ENCODE measurements at regions not wholly inside any gene's neighbourhood (a gene's known extent, or its start where the extent isn't known, plus 50 kb on each side); places are given as distances from the start of the nearest gene placed in this dataset.

DNA sequence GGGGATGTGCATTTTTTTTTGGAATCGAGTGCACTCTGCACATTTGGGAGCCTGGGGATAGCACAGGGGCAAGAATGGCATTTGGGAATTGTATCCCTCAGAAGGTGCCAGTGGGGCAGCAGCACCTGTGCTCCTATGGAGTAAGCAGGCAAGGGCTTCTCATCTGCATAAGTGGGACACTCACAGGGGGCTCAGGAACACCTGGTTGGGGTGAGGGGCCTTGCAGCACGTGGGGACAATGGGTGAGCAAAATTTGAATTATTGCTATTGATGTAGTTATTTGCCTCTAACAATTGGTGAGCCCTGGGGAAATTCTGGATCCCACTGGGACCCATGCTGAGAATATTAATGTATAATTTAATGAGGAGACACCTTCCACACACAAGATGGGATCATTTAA is 274.2 kb downstream of the TTC6 start:
- BruUV-seq (replicated peaks), result no TSS peak
- POLR2A ChIA-PET, result no interaction called here
- no peaks in the 10 kb centered on the region for H3K27me3 ChIP-seq (ENCODE audit: control insufficient read depth, insufficient read depth, low read length)
- CTCF ChIA-PET, result no interaction called here
- TF ChIP-seq TCF7L2 (IDR thresholded peaks at IDR 0.05; ENCODE audit: low read depth, low read length) (no peak), SIN3A (IDR thresholded peaks at IDR 0.05; ENCODE audit: borderline replicate concordance, insufficient read depth, low read depth, low read length) (no peak), POLR2AphosphoS5 (IDR thresholded peaks at IDR 0.05; ENCODE audit: low read depth, low read length) (no peak)
- TF ChIP-seq, protein P1, sequence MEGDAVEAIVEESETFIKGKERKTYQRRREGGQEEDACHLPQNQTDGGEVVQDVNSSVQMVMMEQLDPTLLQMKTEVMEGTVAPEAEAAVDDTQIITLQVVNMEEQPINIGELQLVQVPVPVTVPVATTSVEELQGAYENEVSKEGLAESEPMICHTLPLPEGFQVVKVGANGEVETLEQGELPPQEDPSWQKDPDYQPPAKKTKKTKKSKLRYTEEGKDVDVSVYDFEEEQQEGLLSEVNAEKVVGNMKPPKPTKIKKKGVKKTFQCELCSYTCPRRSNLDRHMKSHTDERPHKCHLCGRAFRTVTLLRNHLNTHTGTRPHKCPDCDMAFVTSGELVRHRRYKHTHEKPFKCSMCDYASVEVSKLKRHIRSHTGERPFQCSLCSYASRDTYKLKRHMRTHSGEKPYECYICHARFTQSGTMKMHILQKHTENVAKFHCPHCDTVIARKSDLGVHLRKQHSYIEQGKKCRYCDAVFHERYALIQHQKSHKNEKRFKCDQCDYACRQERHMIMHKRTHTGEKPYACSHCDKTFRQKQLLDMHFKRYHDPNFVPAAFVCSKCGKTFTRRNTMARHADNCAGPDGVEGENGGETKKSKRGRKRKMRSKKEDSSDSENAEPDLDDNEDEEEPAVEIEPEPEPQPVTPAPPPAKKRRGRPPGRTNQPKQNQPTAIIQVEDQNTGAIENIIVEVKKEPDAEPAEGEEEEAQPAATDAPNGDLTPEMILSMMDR (IDR thresholded peaks at IDR 0.05), result no peak
- TF ChIP-seq, protein P2, sequence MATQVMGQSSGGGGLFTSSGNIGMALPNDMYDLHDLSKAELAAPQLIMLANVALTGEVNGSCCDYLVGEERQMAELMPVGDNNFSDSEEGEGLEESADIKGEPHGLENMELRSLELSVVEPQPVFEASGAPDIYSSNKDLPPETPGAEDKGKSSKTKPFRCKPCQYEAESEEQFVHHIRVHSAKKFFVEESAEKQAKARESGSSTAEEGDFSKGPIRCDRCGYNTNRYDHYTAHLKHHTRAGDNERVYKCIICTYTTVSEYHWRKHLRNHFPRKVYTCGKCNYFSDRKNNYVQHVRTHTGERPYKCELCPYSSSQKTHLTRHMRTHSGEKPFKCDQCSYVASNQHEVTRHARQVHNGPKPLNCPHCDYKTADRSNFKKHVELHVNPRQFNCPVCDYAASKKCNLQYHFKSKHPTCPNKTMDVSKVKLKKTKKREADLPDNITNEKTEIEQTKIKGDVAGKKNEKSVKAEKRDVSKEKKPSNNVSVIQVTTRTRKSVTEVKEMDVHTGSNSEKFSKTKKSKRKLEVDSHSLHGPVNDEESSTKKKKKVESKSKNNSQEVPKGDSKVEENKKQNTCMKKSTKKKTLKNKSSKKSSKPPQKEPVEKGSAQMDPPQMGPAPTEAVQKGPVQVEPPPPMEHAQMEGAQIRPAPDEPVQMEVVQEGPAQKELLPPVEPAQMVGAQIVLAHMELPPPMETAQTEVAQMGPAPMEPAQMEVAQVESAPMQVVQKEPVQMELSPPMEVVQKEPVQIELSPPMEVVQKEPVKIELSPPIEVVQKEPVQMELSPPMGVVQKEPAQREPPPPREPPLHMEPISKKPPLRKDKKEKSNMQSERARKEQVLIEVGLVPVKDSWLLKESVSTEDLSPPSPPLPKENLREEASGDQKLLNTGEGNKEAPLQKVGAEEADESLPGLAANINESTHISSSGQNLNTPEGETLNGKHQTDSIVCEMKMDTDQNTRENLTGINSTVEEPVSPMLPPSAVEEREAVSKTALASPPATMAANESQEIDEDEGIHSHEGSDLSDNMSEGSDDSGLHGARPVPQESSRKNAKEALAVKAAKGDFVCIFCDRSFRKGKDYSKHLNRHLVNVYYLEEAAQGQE (IDR thresholded peaks at IDR 0.05; ENCODE audit: insufficient read depth in 1 of 2, low read depth in 2 of 2, low read length in 1 of 2), result no peak
- H3K9me3 ChIP-seq (ENCODE audit: control insufficient read depth, insufficient read depth, low read depth, low read length), result no peaks in the 10 kb centered on the region
- in situ Hi-C loops (cut with HindIII; ENCODE audit: low pct_unique_long_range_greater_than_20kb, low sequenced_read_pairs) (no loop called here), intact Hi-C loops (cut with micrococcal nuclease; ENCODE audit: unreplicated experiment) (loop anchor here (5.0 to 10.0 kb wide), 2 partner anchors 265 to 622 kb away; no protein-coding TSS in a partner anchor)
- no peaks in the 10 kb centered on the region for H3K36me3 ChIP-seq (ENCODE audit: control insufficient read depth, insufficient read depth, low read length)
- H3K4me1 ChIP-seq (ENCODE audit: control insufficient read depth, insufficient read depth, low read length), result no peaks in the 10 kb centered on the region
- no peak overlapping the region for H3K27ac ChIP-seq (ENCODE audit: low read length)
- ATAC-seq (no peak), DNase-seq (ENCODE audit: low read depth, low spot score) (no peak)
- no peak overlapping the region for H3K4me3 ChIP-seq (ENCODE audit: low read depth in 2 of 2, low read length in 2 of 2)

DNA sequence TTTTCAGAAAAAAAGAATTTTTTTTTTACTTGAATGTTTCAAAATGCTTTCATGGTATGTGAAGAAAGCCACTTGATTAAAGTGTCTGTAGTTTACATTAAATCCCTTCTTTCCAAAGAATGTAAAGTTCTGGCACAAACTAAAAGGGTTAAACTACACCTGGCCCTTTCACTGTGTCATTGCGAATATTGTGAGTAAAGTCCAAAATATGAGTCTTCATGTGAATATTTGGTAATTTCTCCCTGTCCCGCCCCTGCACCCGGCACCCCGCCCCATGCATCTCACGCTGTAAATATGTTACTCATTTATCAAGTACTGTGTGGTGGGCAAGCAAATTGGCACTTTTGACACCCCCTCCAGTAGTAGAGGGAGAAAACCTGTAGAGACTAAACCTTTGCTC is 274.7 kb downstream of the TTC6 start:
- no peak for DNase-seq (ENCODE audit: low read depth, low spot score)
- TF ChIP-seq SIN3A (IDR thresholded peaks at IDR 0.05; ENCODE audit: borderline replicate concordance, insufficient read depth, low read depth, low read length) (no peak), POLR2AphosphoS5 (IDR thresholded peaks at IDR 0.05; ENCODE audit: low read depth, low read length) (no peak)
- TF ChIP-seq, protein P2 (IDR thresholded peaks at IDR 0.05; ENCODE audit: insufficient read depth in 1 of 2, low read depth in 2 of 2, low read length in 1 of 2), result no peak
- no peak overlapping the region for H3K27ac ChIP-seq (ENCODE audit: low read length)
- ChIA-PET POLR2A (no interaction called here), CTCF (no interaction called here)
- no peaks in the 10 kb centered on the region for H3K27me3 ChIP-seq (ENCODE audit: control insufficient read depth, insufficient read depth, low read length)
- intact Hi-C loops (cut with micrococcal nuclease; ENCODE audit: unreplicated experiment), result loop anchor here (5.0 to 10.0 kb wide), 2 partner anchors 265 to 623 kb away; no protein-coding TSS in a partner anchor
- in situ Hi-C loops (cut with HindIII; ENCODE audit: low pct_unique_long_range_greater_than_20kb, low sequenced_read_pairs), result no loop called here
- H3K4me1 ChIP-seq (ENCODE audit: control insufficient read depth, insufficient read depth, low read length), result no peaks in the 10 kb centered on the region
- no peaks in the 10 kb centered on the region for H3K36me3 ChIP-seq (ENCODE audit: control insufficient read depth, insufficient read depth, low read length)
- H3K9me3 ChIP-seq (ENCODE audit: control insufficient read depth, insufficient read depth, low read depth, low read length), result no peaks in the 10 kb centered on the region
- BruUV-seq (replicated peaks), result no TSS peak
- no peak overlapping the region for H3K4me3 ChIP-seq (ENCODE audit: low read depth in 2 of 2, low read length in 2 of 2)
- no peak for ATAC-seq
